ENCODE measurements at regions not wholly inside any gene's neighbourhood (a gene's known extent, or its start where the extent isn't known, plus 50 kb on each side); places are given as distances from the start of the nearest gene placed in this dataset.

DNA sequence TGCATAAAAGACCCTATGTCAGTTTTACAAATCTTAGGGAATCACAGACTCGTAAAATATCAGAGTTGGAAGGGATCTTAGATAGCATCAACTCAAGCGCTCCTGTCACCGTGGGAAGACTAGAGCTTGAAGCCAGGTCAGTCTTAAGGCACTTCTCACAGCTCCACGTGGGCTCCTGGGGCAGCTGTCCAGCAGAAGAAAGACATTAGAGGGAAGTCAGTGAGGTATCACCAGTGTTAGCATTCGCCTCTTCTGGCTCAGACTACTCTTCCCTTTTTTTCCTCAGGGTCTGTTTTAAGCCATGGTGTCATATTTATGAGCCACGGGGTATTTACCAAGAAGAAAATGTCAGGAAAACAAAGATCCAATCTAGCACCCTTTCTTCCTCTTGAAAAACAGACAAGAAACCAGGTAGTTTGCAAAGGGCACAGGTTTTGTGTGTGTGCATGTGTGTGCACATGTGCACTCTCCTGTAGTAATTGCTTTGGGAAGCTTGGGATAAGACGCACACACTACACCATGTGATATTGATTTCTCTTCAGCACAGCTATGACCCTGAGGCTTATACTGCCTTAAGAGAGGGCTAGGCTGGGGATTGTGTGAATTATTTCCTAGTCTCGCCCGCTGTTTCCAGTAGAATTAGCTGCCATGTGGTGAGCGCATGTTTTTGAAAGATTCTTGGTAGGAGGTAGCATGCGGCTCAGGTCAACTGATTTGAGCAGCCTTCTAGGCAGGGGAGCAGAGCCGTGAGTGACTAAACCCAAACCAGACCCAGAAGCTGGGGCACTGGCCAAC, 61.0 kb upstream of the ELAC2 start:
- TF ChIP-seq, protein P1, sequence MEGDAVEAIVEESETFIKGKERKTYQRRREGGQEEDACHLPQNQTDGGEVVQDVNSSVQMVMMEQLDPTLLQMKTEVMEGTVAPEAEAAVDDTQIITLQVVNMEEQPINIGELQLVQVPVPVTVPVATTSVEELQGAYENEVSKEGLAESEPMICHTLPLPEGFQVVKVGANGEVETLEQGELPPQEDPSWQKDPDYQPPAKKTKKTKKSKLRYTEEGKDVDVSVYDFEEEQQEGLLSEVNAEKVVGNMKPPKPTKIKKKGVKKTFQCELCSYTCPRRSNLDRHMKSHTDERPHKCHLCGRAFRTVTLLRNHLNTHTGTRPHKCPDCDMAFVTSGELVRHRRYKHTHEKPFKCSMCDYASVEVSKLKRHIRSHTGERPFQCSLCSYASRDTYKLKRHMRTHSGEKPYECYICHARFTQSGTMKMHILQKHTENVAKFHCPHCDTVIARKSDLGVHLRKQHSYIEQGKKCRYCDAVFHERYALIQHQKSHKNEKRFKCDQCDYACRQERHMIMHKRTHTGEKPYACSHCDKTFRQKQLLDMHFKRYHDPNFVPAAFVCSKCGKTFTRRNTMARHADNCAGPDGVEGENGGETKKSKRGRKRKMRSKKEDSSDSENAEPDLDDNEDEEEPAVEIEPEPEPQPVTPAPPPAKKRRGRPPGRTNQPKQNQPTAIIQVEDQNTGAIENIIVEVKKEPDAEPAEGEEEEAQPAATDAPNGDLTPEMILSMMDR (IDR thresholded peaks at IDR 0.05), result no peak
- TF ChIP-seq EZH2 (IDR thresholded peaks at IDR 0.05; ENCODE audit: borderline replicate concordance, insufficient read depth, low read depth, low read length, poor library complexity, severe bottlenecking), result no peak
